ENCODE measurements at regions not wholly inside any gene's neighbourhood (a gene's known extent, or its start where the extent isn't known, plus 50 kb on each side); places are given as distances from the start of the nearest gene placed in this dataset.

- no peaks in the 10 kb centered on the region for H4K20me1 ChIP-seq (replicated peaks; ENCODE audit: control insufficient read depth, extremely low read depth, insufficient read depth, low read length)
- ChIA-PET CTCF (interaction anchor here (1.1 to 2.2 kb wide), 3 partner anchors 15 to 61 kb away, joined by 3 to 10 read pairs (median 3); no protein-coding TSS in a partner anchor), POLR2A (no interaction called here)
- no peaks in the 10 kb centered on the region for H3K9me3 ChIP-seq (replicated peaks; ENCODE audit: control insufficient read depth, insufficient read depth, low read length)
- H3K4me3 ChIP-seq (replicated peaks in 1 of 3; ENCODE audit: insufficient read depth in 1 of 3, low read depth in 1 of 3, low read length in 3 of 3) = no peak overlapping the region
- peaks cover 12 to 13% of the 10 kb centered on the region in 2 experiments for H3K27me3 ChIP-seq (ENCODE audit: control insufficient read depth in 2 of 2, insufficient read depth in 2 of 2, low read length in 2 of 2)
- no peak for FAIRE-seq
- BruUV-seq (replicated peaks) = no TSS peak
- H2AFZ ChIP-seq (ENCODE audit: low read depth, low read length) = no peak overlapping the region
- no peaks in the 10 kb centered on the region for H3K36me3 ChIP-seq (ENCODE audit: control insufficient read depth in 2 of 2, extremely low read depth in 1 of 2, insufficient read depth in 2 of 2, low read length in 2 of 2)
- dilution Hi-C loops (cut with MboI; ENCODE audit: extremely low pct_ligation_motif_present, low sequenced_read_pairs) = no loop called here
- intact Hi-C loops (cut with micrococcal nuclease) = no loop called here
- H3K4me2 ChIP-seq (ENCODE audit: insufficient read depth, low read length) = no peak overlapping the region
- no peak overlapping the region for H3K9ac ChIP-seq (replicated peaks; ENCODE audit: extremely low read depth, insufficient read depth, low read length)
- no peak for TF ChIP-seq CTCF (IDR thresholded peaks at IDR 0.05; ENCODE audit: extremely low read depth in 1 of 2, insufficient read depth in 1 of 2, low read depth in 1 of 2, low read length in 2 of 2)
- TF ChIP-seq EZH2 (IDR thresholded peaks at IDR 0.05; ENCODE audit: borderline replicate concordance, low read depth, low read length, severe bottlenecking) = no peak
- TF ChIP-seq FOS (IDR thresholded peaks at IDR 0.05; ENCODE audit: borderline replicate concordance, insufficient read depth, low read length) = no peak
- TF ChIP-seq POLR2AphosphoS5 (IDR thresholded peaks at IDR 0.05; ENCODE audit: insufficient read depth, low read depth, low read length) = no peak
- TF ChIP-seq MYC (IDR thresholded peaks at IDR 0.05; ENCODE audit: low read depth, low read length) = no peak
- no peak for TF ChIP-seq GATA2 (IDR thresholded peaks at IDR 0.05; ENCODE audit: insufficient read depth, insufficient read length, low read depth, low read length)
- no peak for TF ChIP-seq MAX (IDR thresholded peaks at IDR 0.05; ENCODE audit: insufficient read depth, insufficient read length)
- no peak for TF ChIP-seq POLR2A (IDR thresholded peaks at IDR 0.05; ENCODE audit: low read depth, low read length)
- TF ChIP-seq JUN (IDR thresholded peaks at IDR 0.05; ENCODE audit: borderline replicate concordance, insufficient read depth, insufficient read length, low read depth) = no peak
- no peak for DNase-seq (ENCODE audit: low read depth, low spot score)
- peaks cover 11% of the 10 kb centered on the region for H3K4me1 ChIP-seq (ENCODE audit: control insufficient read depth, extremely low read depth, insufficient read depth, low read length)
- H3K9me1 ChIP-seq (replicated peaks; ENCODE audit: control insufficient read depth, extremely low read depth, insufficient read depth, low read length) = no peaks in the 10 kb centered on the region
- H3K79me2 ChIP-seq (ENCODE audit: control insufficient read depth, insufficient read depth, low read length) = no peaks in the 10 kb centered on the region
- no peak overlapping the region for H3K27ac ChIP-seq (ENCODE audit: insufficient read depth, low read depth, low read length)
Measured at GRCh38 chr17:37831492-37831891, 86.6 kb upstream of the HNF1B start.

Data from endothelial cell of umbilical vein (primary cell).